ENCODE measurements at regions not wholly inside any gene's neighbourhood (a gene's known extent, or its start where the extent isn't known, plus 50 kb on each side); places are given as distances from the start of the nearest gene placed in this dataset.

GRCh38 chr10:10313149-10313835 lies 704.4 kb upstream of the CELF2 start:
- DNase-seq = no peak

DNA sequence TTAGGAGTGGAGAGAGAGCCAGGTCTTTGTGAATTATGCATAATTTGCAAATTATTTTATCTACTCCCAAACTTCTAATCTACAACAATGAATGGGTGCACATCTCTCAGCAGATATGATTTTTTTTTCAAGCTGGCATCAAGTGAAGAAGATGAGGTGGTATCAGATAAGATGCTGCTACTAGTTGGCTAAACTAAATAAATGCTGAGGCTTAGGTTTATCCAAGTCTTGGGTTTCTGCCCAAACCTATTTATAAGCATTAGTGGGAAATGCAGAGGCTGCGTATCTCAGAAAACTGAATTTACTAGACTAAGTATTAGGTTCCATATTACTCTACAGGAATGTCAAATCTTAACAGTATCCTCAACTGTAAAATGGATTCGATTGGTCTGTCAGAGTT lies 703.0 kb upstream of the CELF2 start:
- DNase-seq = no peak

GRCh38 chr10:10315989-10316388 lies 701.7 kb upstream of the CELF2 start:
- DNase-seq = no peak

GRCh38 chr10:10317151-10317550 lies 700.5 kb upstream of the CELF2 start:
- DNase-seq = no peak

GRCh38 chr10:10318856-10319255 lies 698.8 kb upstream of the CELF2 start:
- DNase-seq = no peak

GRCh38 chr10:10320956-10321355 lies 696.7 kb upstream of the CELF2 start:
- DNase-seq = no peak

DNA sequence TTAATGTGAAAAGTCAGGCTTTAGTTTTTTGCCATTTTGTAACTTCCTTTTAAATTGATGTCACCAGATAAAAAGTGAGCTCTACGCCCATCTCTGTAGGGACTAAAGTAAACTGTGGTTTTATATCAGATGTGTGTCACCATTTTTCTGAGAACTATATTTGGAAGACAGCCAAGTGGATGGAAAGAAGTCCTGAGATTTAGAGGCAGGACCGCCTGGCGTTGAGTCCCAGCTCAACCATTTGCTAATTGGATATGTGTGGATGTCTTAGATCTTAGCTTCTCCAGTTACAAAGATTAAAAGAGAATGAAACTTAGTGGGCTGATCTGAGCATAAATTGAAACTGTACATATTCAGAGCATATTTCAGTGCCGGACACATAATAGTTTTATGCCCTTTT lies 691.6 kb upstream of the CELF2 start:
- DNase-seq = no peak

DNA sequence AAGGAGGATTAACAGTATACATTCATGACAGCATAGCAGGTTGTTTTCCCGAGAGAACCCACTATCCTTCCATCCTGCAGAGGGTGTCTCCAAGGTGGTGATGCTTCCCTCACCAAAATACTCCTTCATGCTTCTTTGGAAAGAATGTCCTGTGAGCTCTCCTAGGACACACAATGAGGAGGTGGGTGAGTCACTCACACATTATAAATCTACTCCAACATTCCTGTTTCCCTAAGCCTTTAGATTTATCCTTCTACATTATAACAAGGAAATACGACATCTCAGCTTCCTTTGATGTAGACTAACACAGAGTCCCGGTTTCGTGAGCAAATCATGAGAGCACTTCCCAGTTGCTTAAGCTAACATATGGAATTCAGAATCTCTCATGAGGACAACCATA lies 689.7 kb upstream of the CELF2 start:
- DNase-seq = no peak

GRCh38 chr10:10330418-10330817 lies 687.3 kb upstream of the CELF2 start:
- no peak for DNase-seq

DNA sequence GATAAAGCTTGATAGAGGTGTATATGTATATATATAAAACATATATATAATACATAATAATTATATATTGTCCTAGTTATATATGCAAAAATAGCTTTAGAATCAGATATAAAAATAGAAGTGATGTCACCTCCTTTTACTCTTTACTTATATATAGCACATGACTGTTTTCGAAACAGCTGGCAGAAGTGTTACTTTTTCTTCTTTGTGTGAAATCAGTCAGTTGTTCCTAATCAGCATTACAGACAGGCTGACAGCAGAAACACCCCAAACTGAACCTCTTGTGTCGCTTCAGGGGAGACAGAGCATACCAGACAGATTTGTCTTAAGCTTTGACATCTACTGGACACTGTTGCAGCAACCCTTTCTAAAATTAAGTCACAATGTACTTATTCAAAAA lies 684.9 kb upstream of the CELF2 start:
- DNase-seq = no peak

GRCh38 chr10:10333622-10334021 lies 684.0 kb upstream of the CELF2 start:
- no peak for DNase-seq

GRCh38 chr10:10338339-10338738 lies 679.3 kb upstream of the CELF2 start:
- no peak for DNase-seq

DNA sequence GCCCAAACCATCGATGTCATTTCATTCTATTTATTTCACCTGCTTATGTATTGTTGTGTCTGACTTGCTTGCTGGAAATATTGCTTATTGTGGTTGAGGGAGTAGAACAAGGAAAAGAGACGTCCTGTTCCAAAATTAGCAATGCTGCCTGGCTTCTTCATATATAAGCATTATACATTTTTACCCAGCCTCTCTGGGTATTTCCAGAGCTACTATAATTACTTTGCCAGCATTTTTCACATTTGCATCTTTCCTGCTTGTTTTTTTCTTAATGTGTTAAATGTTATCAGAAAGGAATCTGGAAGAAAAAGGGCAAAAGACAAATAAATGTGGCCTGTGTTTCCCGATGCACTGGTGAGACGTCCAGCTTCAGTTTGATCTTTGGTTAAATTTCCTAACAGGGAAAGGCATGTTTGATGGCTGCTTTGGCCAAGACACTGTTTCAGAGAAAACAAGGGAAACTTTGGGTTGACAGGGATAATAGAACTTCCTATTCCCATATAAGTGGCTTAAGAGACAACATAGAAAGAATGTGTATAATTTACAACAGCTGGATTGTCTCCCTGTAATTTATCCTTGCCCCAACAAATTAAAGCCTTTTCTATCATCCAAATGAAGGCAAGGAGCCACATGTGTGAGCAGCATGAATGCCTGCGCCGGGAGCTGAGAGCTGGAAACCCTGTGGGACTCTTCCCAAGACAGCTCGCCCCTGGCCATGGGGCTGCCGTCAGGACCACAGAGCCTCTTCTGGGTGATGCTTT lies 671.1 kb upstream of the CELF2 start:
- DNase-seq = no peak

- DNase-seq = no peak
Measured at GRCh38 chr10:10350050-10350449, 667.6 kb upstream of the CELF2 start.

- no peak for DNase-seq
Measured at GRCh38 chr10:10351451-10351850, 666.2 kb upstream of the CELF2 start.

GRCh38 chr10:10353326-10353868 lies 664.3 kb upstream of the CELF2 start:
- no peak for DNase-seq

DNA sequence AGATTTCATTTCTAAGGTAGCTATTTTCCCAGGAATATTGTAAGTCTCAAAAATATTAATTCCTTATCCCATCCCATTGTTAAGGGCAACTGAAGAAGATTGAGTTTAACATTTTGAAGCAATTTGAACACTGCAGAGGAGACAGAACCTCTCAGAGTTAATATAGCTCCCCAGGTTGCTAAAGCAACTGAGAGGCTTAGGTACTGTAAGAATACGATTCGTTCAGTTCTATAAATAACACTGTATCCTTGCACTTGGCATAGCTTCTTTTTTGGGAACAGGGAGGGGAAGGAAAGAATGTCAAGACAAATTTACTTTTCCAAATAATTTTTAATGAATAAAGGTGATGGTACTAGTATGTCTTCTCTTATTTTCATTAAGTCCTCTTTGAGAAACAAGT lies 658.4 kb upstream of the CELF2 start:
- DNase-seq = no peak

DNA sequence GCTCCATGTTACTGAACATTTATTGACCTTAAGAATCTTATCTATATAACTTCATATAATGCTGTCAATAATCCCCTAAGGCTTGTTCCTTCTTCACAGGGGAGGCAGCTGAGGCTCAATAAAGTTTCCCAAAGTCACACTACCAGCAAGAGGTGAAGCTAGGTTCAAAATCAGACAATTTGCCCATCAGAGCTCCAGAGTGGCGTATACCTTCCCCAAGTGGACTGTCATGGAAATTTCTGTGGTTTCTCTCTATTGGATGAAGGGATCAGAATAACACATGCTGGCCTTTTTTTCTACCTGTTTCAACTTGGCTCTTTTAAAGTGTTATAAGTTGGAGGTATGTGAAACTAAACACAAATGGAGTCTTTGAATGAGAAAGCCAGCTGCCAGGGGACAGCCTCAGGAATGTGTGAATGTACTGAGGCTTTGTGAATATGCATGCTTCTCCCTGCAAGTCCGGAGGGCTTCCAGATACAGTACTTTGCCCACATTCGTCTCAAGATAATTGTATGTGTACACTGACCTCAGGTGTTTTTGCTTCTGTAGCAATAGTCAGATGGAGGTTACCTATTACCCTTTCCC lies 656.3 kb upstream of the CELF2 start:
- no peak for DNase-seq

- DNase-seq = no peak
Measured at GRCh38 chr10:10362800-10363199, 654.9 kb upstream of the CELF2 start.

GRCh38 chr10:10363217-10363616 lies 654.5 kb upstream of the CELF2 start:
- no peak for DNase-seq

DNA sequence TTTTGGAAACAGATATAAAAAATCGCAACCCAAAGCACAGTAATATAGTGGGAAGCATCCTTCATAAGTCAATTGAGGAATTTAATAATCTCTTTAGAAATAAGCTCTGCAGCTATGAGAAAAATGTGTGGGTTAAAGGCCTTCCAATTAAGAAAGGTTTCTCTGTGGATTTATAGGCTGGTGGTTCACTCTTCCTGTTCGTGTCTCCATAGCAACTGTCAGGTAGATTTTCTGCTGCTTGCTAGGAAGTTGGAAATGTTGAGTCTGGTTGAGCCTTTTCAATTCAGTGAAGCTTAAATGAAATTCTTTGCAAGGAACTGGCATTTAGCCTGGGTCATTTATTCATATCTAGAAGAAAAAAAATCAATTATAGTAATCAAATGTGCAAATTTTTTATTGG lies 652.8 kb upstream of the CELF2 start:
- DNase-seq = no peak

GRCh38 chr10:10365676-10366075 lies 652.0 kb upstream of the CELF2 start:
- DNase-seq = no peak

DNA sequence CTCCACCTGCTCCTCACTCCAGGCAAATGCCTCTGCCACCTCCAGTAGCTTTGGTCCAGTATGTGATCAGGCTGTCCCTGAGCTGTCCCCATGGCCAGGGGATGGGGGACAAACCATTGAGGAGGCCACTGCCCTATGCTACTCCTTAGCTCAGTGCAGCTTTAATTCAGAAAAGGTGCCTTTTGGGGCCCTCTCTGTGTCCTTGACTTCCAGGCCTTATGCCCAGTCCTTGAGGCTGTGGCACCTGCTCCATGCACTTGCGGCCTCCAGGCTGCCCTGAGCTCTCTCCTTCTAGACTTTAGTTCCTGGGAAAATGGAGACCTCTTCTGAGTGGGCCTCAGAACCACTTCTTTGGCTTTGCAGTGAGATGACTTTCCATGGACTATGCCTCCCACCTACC lies 650.8 kb upstream of the CELF2 start:
- DNase-seq = no peak

DNA sequence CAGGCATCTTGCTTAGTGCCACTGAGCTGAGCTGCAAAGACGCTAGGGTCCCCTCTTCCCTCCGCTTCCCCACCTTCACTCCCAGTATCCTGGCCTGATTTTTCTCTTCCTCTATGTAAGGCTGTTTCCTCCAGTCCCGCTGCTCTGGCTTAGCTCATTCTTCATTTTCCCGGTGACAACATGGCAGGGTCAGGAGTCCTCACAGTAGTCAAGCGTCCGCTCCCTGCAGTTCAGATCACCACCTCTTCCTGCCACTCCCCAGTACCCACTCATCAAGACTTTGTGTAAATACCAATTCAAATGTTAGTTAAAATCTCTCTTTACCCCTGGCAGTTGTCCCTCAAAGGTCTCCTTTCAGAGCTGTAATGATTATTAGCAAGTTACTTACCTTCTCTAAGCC lies 650.4 kb upstream of the CELF2 start:
- no peak for DNase-seq

All from NCI-H774 (cell line).